ENCODE measurements at regions not wholly inside any gene's neighbourhood (a gene's known extent, or its start where the extent isn't known, plus 50 kb on each side); places are given as distances from the start of the nearest gene placed in this dataset.

GRCh38 chr1:68588304-68588703 is 91.4 kb upstream of the DEPDC1 start:
- TF ChIP-seq CTCF (IDR thresholded peaks at IDR 0.05) (no peak), POLR2A (IDR thresholded peaks at IDR 0.05) (no peak), EP300 (IDR thresholded peaks at IDR 0.05) (no peak)
